Activated T-cell treated with anti-CD3 and anti-CD28 coated beads for 4 hours (primary cell): ENCODE measurements at regions not wholly inside any gene's neighbourhood (a gene's known extent, or its start where the extent isn't known, plus 50 kb on each side); places are given as distances from the start of the nearest gene placed in this dataset.
"Not testable (repeated sequence)": the region's sequence is repeated elsewhere in the genome, so short reads cannot be mapped to it uniquely, and the experiment has no call there.

Experiments used
- DNase-seq: peaks from one replicate; pipeline ENCODE4 v3.0.0-alpha.2; 2020

GRCh38 chr13:105907319-105908019 is 628.0 kb downstream of the EFNB2 start:
- DNase-seq: no peak

- DNase-seq: no peak
Observed at GRCh38 chr13:105906746-105907145, 628.7 kb downstream of the EFNB2 start.

GRCh38 chr13:105904034-105904742 is 631.3 kb downstream of the EFNB2 start:
- no peak for DNase-seq

GRCh38 chr13:105902396-105902795 is 633.1 kb downstream of the EFNB2 start:
- no peak for DNase-seq

GRCh38 chr13:105897575-105897974 is 637.9 kb downstream of the EFNB2 start:
- DNase-seq: no peak

DNA sequence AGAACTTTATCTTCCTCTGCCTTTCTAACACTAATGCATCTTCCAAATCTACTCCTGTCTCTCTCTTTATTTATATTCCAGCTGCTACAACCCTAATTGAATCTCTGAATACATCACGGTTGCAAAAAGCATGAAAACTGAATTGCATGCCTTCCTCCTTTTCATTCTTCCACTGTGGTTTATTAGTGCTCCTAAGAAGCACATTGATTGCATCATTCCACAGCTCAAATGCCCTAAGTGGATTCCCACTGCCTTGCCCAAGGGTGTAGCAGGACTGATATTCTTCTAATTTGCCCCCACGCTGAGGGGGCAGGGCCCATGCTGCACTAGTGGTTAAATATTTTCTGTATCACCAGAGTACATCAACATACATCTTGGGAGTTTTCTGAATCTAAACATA is 640.8 kb downstream of the EFNB2 start:
- DNase-seq: no peak

- DNase-seq: no peak
Observed at GRCh38 chr13:105890509-105890908, 645.0 kb downstream of the EFNB2 start.

DNA sequence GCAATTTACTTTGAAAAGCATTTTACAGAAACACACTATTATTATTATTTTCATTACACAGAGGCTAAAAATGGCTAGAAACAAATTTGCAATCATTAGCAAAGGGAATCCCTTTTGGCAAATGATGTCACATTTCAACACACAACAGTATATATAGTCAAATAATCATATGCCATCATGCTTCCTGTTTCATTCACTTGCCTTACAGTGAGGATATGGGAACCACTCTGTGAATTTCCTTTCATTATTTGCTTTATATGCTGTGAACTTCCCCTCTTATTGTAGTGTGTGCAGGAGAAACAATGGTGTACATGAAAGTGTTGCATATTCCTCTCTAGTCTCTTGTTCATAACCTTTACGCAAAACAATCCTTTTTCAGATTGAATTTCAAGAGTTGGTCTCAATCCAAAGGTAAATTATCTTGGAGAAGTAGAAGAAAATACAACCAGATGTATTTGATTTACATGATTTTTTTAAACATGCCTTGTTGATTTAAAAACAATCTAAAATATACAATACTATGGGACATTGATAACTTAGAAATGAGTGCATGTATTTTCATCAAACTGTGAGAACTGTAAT is 657.3 kb downstream of the EFNB2 start:
- no peak for DNase-seq

DNA sequence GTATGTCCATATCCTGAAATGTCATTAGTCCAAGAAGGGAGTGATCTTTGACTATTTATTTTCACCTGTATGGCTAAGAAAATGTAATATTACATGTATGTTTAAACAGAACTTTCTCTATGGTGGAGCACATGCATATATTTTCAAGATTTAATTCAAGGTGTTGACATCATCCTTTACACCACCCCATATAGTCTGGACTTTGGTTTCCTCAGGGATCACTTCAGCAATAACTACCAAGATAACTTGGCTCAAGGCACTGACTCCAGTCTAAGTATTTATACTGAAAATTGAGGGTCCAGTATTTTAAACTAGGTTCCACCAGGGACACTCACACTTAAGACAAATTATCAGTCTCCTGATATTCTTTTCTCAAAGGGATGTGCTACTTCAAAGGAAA is 660.6 kb downstream of the EFNB2 start:
- no peak for DNase-seq

DNA sequence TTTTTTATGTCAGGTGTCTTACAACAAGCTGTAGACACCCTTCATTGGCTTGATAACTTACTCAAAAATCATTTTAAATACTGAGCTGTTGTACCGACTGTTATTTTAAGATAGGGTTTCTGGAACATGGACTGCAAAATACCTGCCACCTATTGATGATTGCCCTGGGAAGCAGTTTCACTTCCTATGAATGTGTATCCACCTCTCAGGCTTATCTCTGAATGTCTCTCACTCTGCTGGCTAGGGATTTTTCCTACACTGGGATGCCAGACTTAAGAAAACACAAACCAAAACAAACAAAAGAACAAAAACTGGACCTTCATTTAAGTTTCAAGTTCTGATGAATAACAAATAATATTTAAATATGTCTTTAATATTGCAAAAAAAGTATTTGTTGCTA is 663.7 kb downstream of the EFNB2 start:
- DNase-seq: no peak

GRCh38 chr13:105871326-105871725 is 664.1 kb downstream of the EFNB2 start:
- no peak for DNase-seq

- DNase-seq: no peak
Observed at GRCh38 chr13:105863300-105863920, 672.1 kb downstream of the EFNB2 start.

DNA sequence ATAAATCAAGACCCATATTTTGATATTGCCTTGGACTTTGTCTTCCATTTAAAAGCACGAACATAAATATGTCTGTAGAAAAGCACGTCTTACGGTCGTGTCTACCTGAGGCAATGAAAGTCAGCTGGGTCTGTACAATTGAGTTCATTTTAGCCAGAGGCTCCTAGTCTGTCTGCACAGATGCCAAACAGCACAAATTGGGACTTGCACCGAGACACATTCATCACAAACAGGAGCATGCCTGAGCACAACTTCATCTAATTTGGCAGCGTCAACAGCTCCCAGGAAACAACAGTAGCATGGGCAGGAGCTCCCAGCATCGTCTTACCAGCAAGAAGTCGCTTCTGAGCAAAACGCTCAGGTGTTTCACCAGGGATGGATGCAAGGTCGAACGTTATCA is 687.0 kb downstream of the EFNB2 start:
- no peak for DNase-seq

GRCh38 chr13:105847527-105848291 is 687.8 kb downstream of the EFNB2 start:
- DNase-seq: no peak

DNA sequence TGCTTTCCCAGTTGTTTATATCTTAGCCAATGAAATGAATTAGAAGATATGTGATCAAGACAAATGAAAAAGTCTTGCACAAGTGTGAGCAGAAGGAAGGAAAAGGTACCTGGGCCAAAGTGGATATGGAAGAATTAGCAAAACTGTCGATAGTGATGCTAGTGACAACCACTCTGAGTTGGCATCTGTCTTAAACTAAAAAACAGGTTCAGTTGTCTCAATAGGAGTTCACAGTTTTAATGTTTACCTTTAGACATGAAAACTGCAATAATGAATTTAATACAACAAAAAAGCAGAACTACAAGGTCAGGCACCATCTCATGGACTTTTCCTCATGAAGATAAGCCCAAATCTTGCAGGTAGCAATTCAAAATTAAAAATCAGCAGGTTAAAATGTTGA is 688.5 kb downstream of the EFNB2 start:
- DNase-seq: no peak

- DNase-seq: no peak
Observed at GRCh38 chr13:105841286-105841685, 694.2 kb downstream of the EFNB2 start.

DNA sequence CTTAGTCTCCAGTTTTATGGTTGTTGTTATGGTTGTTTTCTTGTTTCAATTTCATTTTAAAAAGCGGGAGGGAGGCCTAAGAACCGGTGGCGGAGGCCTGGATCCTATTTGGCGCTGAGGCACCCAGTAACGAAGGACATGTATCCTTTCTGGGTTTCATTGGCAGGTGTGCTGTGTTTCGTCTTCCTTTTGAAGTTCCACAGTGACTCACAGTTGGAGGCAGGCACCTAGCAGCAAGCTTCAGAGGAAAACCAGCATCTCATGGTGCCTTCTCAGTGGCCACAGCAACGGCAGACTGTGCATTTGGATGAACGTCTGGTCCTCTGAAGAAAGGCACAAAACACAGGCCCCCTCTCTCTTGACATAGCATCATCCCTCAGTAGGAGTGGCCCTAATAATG is 697.2 kb downstream of the EFNB2 start:
- DNase-seq: no peak

DNA sequence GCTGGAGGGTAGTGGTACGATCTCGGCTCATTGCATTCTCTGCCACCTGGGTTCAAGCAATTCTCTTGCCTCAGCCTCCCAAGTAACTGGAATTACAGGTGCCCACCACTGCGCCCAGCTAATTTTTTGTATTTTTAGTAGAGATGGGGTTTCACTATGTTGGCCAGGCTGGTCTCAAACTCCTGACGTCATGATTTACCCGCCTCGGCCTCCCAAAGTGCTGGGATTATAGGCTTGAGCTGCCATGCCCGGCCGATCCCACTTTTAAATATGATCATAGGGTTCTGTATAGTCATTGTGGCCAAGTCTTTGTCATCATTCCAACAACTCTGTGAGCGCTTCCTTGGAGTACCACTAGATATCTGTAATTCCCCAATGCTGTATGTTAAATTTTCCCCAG is 698.2 kb downstream of the EFNB2 start:
- not testable (repeated sequence) for DNase-seq

GRCh38 chr13:105830821-105831220 is 704.6 kb downstream of the EFNB2 start:
- no peak for DNase-seq

- no peak for DNase-seq
Observed at GRCh38 chr13:105827111-105827809, 708.2 kb downstream of the EFNB2 start.

DNA sequence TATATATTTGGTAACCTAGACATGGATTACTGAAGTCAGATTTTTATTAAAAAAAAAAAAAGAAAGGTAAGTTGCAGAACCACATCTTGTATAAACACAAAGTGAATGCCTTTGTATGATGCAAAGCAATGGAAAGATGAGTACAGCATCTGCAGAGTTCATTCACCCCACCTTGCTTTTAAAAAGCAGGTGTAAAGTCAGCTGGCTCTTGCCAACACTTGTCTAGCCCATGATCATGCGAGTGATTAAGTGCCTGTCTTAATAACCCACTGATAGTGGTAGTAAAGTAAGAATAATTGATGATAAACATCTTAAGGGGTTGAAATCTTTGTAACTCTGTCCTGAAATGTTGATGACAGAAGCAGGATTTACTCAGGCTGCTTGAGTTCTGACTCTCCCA is 710.4 kb downstream of the EFNB2 start:
- no peak for DNase-seq

DNA sequence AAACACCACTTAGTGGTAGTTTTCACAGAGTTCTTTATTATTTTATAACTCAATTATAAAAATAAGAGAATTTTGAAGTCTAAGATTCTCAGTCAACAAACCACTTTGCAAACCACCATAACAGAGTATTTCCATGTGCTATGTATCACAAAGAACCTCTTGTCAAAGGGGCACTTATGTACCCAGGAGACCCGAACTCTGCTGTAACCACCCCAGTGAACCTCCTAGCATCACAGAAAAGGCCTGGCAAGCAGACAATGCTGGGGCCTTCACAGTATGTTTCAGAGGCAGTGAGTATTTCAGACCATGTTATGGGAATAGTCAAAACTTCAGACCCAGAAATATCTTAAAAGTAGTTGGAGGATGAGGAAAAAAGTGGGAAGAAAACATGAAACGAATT is 714.1 kb downstream of the EFNB2 start:
- no peak for DNase-seq

- no peak for DNase-seq
Observed at GRCh38 chr13:105820415-105820814, 715.0 kb downstream of the EFNB2 start.
